ENCODE measurements at regions not wholly inside any gene's neighbourhood (a gene's known extent, or its start where the extent isn't known, plus 50 kb on each side); places are given as distances from the start of the nearest gene placed in this dataset.

DNA sequence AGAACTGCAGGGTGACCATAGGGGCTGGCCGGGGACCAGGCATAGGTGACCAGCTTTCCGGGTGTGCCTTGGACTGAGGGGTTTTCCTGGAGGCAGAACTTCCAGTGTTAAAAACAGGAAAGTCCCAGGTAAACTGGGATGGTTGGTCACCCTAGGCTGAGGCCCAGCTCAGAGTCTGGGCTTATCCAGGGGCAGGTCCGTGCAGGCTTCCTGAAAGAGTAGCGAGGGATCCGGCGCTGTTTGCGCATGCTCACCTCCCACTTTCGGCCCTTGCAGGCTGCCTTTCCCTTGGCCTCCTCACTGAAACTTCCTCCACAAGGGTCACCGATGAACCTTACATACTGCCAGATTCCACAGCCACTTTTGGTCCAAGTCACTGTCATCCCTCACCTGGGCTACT, 119.8 kb upstream of the PLET1 start:
- H3K4me3 ChIP-seq (replicated peaks in 1 of 3; ENCODE audit: low read depth in 2 of 3, low read length in 3 of 3), result no peak overlapping the region
- intact Hi-C loops (cut with micrococcal nuclease), result no loop called here
- 94% methylated on average over 9 of the region's 9 CpGs for WGBS (ENCODE audit: insufficient coverage)

DNA sequence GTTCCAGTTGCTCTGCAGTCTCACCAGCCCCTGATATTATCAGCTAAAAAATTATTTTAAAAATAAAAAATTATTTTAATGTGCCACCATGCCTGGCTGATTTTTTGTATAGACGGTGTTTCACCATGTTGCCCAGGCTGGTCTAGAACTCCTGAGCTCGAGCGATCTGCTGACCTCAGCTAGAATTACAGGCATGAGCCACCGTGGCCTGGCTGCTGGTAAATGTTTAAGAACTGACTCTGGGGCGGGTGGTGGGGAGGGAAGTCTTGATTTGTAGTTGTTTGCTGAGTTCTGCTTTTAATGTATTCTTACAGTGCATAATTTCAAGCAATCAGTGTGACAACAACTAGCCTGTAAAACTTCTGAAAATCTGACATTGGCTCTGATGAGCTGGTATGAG, 120.9 kb upstream of the PLET1 start:
- Histone ChIP-seq H2AFZ (ENCODE audit: insufficient read depth, low read depth, low read length, poor library complexity, severe bottlenecking) (no peak overlapping the region), H3K4me1 (ENCODE audit: control insufficient read depth in 1 of 2, insufficient read depth in 2 of 2, low read length in 2 of 2) (no peaks in the 10 kb centered on the region), H3K9ac (ENCODE audit: insufficient read depth, low read length, poor library complexity, severe bottlenecking) (no peak overlapping the region), H3K27ac (ENCODE audit: low read depth in 1 of 2, low read length in 2 of 2) (no peak overlapping the region), H3K4me3 (replicated peaks in 1 of 3; ENCODE audit: low read depth in 2 of 3, low read length in 3 of 3) (no peak overlapping the region), H3K4me2 (replicated peaks; ENCODE audit: extremely low read depth, low read length, poor library complexity, severe bottlenecking) (no peak overlapping the region), H3K27me3 (ENCODE audit: control insufficient read depth in 2 of 2, insufficient read depth in 2 of 2, low read length in 2 of 2) (no peaks in the 10 kb centered on the region), H3K79me2 (ENCODE audit: insufficient read depth, low read length) (no peaks in the 10 kb centered on the region), H3K36me3 (replicated peaks in 1 of 2; ENCODE audit: control insufficient read depth in 1 of 2, insufficient read depth in 2 of 2, low read length in 2 of 2) (no peaks in the 10 kb centered on the region), H3K9me3 (replicated peaks in 1 of 2; ENCODE audit: control insufficient read depth in 1 of 2, insufficient read depth in 1 of 2, low read length in 2 of 2) (no peaks in the 10 kb centered on the region), H4K20me1 (ENCODE audit: insufficient read depth, low read length) (no peaks in the 10 kb centered on the region)
- WGBS (ENCODE audit: insufficient coverage), result 76% methylated on average over 4 of the region's 5 CpGs
- Mint-ChIP-seq H3K27ac (no peak overlapping the region), H3K9me3 (peaks cover 1 to 2% (median 2%) of the 10 kb centered on the region in 7 donors), H3K4me3 (no peak overlapping the region), H3K36me3 (no peaks in the 10 kb centered on the region), H3K4me1 (no peaks in the 10 kb centered on the region), H3K27me3 (ENCODE audit: low read depth in 3 of 3) (peaks cover 0 to 2% (median 2%) of the 10 kb centered on the region in 3 donors)
- no peak for DNase-seq
- TF ChIP-seq, protein P1, sequence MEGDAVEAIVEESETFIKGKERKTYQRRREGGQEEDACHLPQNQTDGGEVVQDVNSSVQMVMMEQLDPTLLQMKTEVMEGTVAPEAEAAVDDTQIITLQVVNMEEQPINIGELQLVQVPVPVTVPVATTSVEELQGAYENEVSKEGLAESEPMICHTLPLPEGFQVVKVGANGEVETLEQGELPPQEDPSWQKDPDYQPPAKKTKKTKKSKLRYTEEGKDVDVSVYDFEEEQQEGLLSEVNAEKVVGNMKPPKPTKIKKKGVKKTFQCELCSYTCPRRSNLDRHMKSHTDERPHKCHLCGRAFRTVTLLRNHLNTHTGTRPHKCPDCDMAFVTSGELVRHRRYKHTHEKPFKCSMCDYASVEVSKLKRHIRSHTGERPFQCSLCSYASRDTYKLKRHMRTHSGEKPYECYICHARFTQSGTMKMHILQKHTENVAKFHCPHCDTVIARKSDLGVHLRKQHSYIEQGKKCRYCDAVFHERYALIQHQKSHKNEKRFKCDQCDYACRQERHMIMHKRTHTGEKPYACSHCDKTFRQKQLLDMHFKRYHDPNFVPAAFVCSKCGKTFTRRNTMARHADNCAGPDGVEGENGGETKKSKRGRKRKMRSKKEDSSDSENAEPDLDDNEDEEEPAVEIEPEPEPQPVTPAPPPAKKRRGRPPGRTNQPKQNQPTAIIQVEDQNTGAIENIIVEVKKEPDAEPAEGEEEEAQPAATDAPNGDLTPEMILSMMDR (IDR thresholded peaks at IDR 0.05), result no peak
- intact Hi-C loops (cut with micrococcal nuclease), result no loop called here

More for the DNA sequence above, 119.8 kb upstream of the PLET1 start:
- no peaks in the 10 kb centered on the region for H3K27me3 ChIP-seq (ENCODE audit: control insufficient read depth in 2 of 2, insufficient read depth in 2 of 2, low read length in 2 of 2)
- H3K4me3 Mint-ChIP-seq, result no peak overlapping the region
- no peaks in the 10 kb centered on the region for H3K9me3 ChIP-seq (replicated peaks in 1 of 2; ENCODE audit: control insufficient read depth in 1 of 2, insufficient read depth in 1 of 2, low read length in 2 of 2)
- no peaks in the 10 kb centered on the region for H3K4me1 Mint-ChIP-seq
- H3K4me2 ChIP-seq (replicated peaks; ENCODE audit: extremely low read depth, low read length, poor library complexity, severe bottlenecking), result no peak overlapping the region
- H3K9me3 Mint-ChIP-seq, result no peaks in the 10 kb centered on the region
- H3K9ac ChIP-seq (ENCODE audit: insufficient read depth, low read length, poor library complexity, severe bottlenecking), result no peak overlapping the region
- no peak overlapping the region for H3K27ac Mint-ChIP-seq
- H2AFZ ChIP-seq (ENCODE audit: insufficient read depth, low read depth, low read length, poor library complexity, severe bottlenecking), result no peak overlapping the region
- no peaks in the 10 kb centered on the region for H3K36me3 ChIP-seq (replicated peaks in 1 of 2; ENCODE audit: control insufficient read depth in 1 of 2, insufficient read depth in 2 of 2, low read length in 2 of 2)
- no peaks in the 10 kb centered on the region for H3K79me2 ChIP-seq (ENCODE audit: insufficient read depth, low read length)
- TF ChIP-seq, protein P1 (IDR thresholded peaks at IDR 0.05), result no peak
- no peaks in the 10 kb centered on the region for H3K36me3 Mint-ChIP-seq
- no peaks in the 10 kb centered on the region for H4K20me1 ChIP-seq (ENCODE audit: insufficient read depth, low read length)
- no peak for DNase-seq
- no peak overlapping the region for H3K27ac ChIP-seq (ENCODE audit: low read depth in 1 of 2, low read length in 2 of 2)
- H3K27me3 Mint-ChIP-seq (ENCODE audit: low read depth in 3 of 3), result peaks cover 0 to 2% (median 0%) of the 10 kb centered on the region in 3 donors
- no peaks in the 10 kb centered on the region for H3K4me1 ChIP-seq (ENCODE audit: control insufficient read depth in 1 of 2, insufficient read depth in 2 of 2, low read length in 2 of 2)
